Urothelium cell line (cell line): ENCODE measurements at regions not wholly inside any gene's neighbourhood (a gene's known extent, or its start where the extent isn't known, plus 50 kb on each side); places are given as distances from the start of the nearest gene placed in this dataset.
A peak's percentile ranks its signal among the peaks of the same experiment; 100 is the strongest.

ENCODE experiments used
- DNase-seq: peaks from one replicate; pipeline ENCODE4 v3.0.0; 2011; ENCODE audit warnings: low spot score, mixed read lengths
- FAIRE-seq: peaks from 2 replicates; lab custom pipeline; 2011; peaks lifted over from hg19 to GRCh38; lab: Jason Lieb, UNC

GRCh38 chr12:73308747-73309146, 1036.6 kb downstream of the TRHDE start:
- FAIRE-seq (no peak), DNase-seq (peak; percentile 12)

DNA sequence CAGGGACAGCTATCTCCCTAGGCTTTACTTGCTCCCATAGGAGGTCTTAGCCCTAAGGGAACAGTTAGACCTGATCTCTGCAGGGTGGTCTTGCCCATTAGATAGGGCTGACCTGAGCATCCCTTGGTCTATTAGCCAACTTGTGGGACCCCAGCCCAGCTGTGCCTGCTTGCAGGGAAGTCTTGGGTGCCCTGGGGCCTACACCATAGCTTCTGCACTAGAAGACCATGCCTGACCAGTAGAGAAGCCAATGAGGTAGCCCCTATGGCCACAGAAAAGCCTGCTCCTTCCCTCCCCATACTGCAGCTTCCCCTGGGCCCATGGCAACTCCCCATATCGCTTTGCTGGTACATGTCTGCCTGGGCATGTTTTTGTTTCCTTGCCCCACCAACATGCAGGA, 1049.1 kb downstream of the TRHDE start:
- FAIRE-seq, result no peak
- no peak for DNase-seq

GRCh38 chr12:73321776-73322175, 1049.6 kb downstream of the TRHDE start:
- DNase-seq (no peak), FAIRE-seq (no peak)

- no peak for DNase-seq
- FAIRE-seq, result no peak
These were observed 1058.6 kb downstream of the TRHDE start for GRCh38 chr12:73330584-73331351.

- FAIRE-seq (no peak), DNase-seq (no peak)
These were observed 1069.5 kb downstream of the TRHDE start for GRCh38 chr12:73341559-73342247.

- DNase-seq (no peak), FAIRE-seq (no peak)
These were observed 1070.6 kb downstream of the TRHDE start for GRCh38 chr12:73342733-73343132.

- DNase-seq (no peak), FAIRE-seq (no peak)
These were observed 1080.7 kb downstream of the TRHDE start for GRCh38 chr12:73352826-73353225.

- DNase-seq (no peak), FAIRE-seq (no peak)
These were observed 1089.1 kb downstream of the TRHDE start for GRCh38 chr12:73361156-73361863.

DNA sequence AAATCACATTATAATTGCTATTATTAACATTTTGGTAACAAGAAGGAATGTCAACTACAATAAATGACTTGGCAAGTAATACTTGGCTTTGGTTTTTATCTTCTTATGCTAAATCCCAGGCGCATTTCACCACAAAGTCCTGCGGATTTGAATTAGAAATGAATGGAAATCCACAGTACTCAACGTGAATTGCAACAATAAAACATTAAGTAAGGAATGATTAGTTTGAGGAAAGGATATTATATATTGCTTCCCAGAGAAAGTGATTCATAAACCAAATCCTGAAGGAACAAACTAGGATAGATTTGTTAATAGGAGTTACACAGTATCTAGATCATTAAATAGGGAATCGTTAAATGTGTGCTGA, 1089.7 kb downstream of the TRHDE start:
- no peak for DNase-seq
- FAIRE-seq, result no peak

- FAIRE-seq (no peak), DNase-seq (no peak)
These were observed 1090.5 kb downstream of the TRHDE start for GRCh38 chr12:73362666-73363065.

DNA sequence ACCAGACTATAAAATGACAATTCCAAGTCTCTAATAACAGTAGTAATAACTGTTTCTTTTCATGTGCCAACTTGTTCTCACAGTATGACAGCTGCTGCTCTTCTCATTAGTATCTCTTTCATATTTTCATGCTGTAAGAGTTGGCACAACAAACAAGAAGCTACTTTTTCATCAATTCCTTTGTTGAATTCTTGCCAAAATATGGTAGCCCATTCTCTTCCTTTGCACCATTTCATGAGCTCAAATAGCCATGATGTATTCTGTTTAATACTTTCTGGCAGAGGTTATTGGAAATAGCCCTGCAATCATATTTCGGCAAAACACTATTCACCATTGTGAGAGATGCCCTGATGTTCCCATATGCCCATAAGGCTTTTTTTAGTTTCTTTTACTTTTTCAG, 1100.7 kb downstream of the TRHDE start:
- DNase-seq (no peak), FAIRE-seq (no peak)

DNA sequence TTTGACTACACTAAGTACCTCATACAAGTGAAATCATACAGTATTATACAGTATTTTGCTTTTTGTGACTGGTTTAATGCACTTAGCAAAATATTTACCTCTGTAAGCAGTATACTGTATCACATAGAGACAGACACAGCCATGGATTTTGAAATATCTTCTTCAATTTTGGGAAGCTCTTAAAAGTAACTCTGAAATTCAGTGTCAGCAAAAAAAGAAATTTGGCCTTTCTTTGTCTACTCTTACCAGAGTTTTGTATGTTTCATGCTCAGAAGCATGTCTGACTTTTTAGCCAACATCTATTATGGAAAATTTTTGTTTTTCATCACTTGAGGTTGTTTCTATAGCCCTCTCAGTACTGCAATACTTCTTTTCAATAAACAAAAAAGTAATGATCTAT, 1102.2 kb downstream of the TRHDE start:
- FAIRE-seq (no peak), DNase-seq (no peak)

DNA sequence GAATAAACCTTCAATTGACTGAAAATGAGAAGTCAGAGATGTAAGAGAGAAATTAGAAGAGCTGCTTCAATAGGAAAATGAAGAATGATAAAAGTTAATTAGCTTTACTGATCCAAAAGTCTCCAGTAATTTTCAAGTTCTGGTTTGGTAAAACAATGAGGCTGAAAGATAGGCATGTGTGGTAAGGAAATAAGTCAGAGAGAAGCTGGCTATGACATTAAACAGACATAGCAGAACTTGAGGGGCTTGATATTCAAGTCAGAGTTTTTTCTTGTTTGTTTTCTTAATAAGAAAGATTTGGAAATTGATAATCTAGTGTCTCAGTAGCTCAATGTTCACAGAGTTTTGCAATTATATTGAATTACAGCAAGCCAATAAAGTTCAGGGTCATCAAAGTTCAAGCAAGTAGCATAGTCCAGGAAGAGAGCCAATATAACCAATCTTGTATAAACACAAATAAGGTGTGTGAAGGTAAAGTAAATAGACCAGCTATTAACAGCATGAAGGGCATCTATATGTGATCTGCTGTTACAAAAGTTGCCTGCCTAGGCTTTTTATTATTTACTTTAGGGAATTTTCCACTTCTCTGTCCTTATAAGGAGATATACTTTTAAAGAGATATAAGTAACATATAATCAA, 1111.5 kb downstream of the TRHDE start:
- FAIRE-seq (no peak), DNase-seq (no peak)

DNA sequence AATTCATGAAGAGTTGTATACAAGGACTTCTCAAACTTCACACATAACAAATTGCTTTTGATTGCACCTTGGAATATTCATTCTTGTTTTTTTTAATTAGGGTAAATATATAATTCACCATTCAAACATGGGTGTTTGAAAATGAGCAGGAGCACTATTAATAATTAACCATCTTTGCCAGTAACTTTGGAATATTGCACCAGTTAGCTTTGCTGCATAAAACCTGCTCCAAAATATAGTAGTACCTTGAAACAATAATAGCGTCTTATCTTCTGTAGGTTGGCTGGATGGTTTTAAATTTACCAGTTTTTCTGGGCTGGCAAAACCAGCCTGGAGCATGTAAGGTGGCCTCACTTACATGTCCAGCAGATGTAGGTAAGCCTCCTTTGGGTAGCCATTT, 1112.4 kb downstream of the TRHDE start:
- FAIRE-seq, result no peak
- no peak for DNase-seq

- DNase-seq (no peak), FAIRE-seq (no peak)
These were observed 1118.1 kb downstream of the TRHDE start for GRCh38 chr12:73390261-73390660.

GRCh38 chr12:73413051-73413450, 1124.6 kb upstream of the ATXN7L3B start:
- DNase-seq (no peak), FAIRE-seq (no peak)

GRCh38 chr12:73413974-73414373, 1123.7 kb upstream of the ATXN7L3B start:
- no peak for DNase-seq
- FAIRE-seq, result no peak

DNA sequence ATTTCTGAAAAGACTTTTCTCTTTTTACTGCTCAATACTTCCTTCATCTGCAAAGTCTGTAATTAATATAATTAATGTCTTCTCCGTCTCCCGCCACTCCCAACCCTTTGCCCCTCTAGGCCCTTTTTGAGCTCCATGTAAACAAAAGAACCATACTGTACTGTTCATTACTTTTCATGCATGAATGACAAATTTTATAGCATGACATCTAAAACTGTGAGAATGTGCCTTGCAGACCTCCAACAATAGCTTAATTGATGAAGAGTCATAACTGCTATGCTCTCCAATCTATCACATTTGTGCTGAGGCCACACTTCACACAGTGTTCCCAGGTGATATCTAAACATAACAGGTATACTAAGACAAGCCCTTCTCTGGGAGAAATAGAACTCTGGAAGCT, 1122.7 kb upstream of the ATXN7L3B start:
- DNase-seq (no peak), FAIRE-seq (no peak)

GRCh38 chr12:73418541-73418940, 1119.1 kb upstream of the ATXN7L3B start:
- no peak for DNase-seq
- no peak for FAIRE-seq

GRCh38 chr12:73421832-73422231, 1115.8 kb upstream of the ATXN7L3B start:
- DNase-seq, result peak; percentile 2
- no peak for FAIRE-seq

DNA sequence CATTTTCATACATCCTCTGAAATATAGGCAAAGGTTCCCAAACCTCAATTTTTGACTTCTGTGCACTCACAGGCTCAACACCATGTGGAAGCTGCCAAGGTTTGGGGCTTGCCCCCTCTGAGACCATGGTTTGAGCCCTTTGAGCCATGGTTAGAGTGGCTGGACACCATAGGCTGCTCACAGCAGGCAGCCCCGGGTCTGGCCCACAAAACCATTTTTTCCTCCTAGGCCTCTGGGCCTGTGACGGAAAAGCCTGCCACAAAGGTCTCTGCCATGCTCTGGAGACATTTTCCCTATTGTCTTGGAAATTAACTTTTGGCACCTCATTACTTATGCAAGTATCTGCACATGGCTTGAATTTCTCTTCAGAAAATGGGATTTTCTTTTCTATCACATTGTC, 1113.2 kb upstream of the ATXN7L3B start:
- FAIRE-seq (no peak), DNase-seq (no peak)
